Stomach (tissue), 8 donors: ENCODE measurements at regions not wholly inside any gene's neighbourhood (a gene's known extent, or its start where the extent isn't known, plus 50 kb on each side); places are given as distances from the start of the nearest gene placed in this dataset.

ENCODE experiments used
- DNase-seq, 2 donors: peaks; one replicate each; pipeline versions ENCODE4 v3.0.0 to v3.0.0-alpha.2; 2013 to 2019
- H3K27ac ChIP-seq, 5 donors: fragments of 200-600 bp in 4 of 5; sonication (generic) in 4 of 5; one replicate each; pipeline ENCODE4 v1.5.1; 2013 to 2019; ENCODE audit warnings: mild to moderate bottlenecking in 1 of 5, moderate library complexity in 1 of 5
- H3K27me3 ChIP-seq, 3 donors: fragments of 200-600 bp; sonication (generic); one replicate each; pipeline ENCODE4 v1.5.1; 2017 to 2019; ENCODE audit warnings: mixed run types in 1 of 3
- H3K36me3 ChIP-seq, 4 donors: fragments of 200-600 bp; sonication (generic); 1 replicate in 3 of 4; 2 replicates in 1 of 4; pipeline ENCODE4 v1.5.1; 2016 to 2019
- H3K4me1 ChIP-seq, 4 donors: fragments of 200-600 bp; sonication (generic); one replicate each; pipeline ENCODE4 v1.5.1; 2016 to 2019
- H3K4me3 ChIP-seq, 4 donors: fragments of 200-600 bp; sonication (generic) in 3 of 4; one replicate each; pipeline ENCODE4 v1.5.1; 2016 to 2019; ENCODE audit warnings: mild to moderate bottlenecking in 1 of 4
- H3K9me3 ChIP-seq, 4 donors: fragments of 200-600 bp; sonication (generic); one replicate each; pipeline ENCODE4 v1.5.1; 2016 to 2019
- EP300 ChIP-seq: sonication (generic); formaldehyde crosslinking; IDR thresholded peaks from one replicate; pipeline ENCODE4 v1.6.1; 2017; ENCODE audit warnings: antibody characterized with exemption
- POLR2A ChIP-seq, 4 donors: fragments of 450-650 bp; IDR thresholded peaks; one replicate each; pipeline ENCODE4 v1.6.1; 2016; ENCODE audit warnings: antibody characterized with exemption in 4 of 4, control low read depth in 2 of 4, mild to moderate bottlenecking in 1 of 4, moderate library complexity in 1 of 4
- POLR2AphosphoS5 ChIP-seq, 3 donors: sonication (generic); formaldehyde crosslinking; IDR thresholded peaks; one replicate each; pipeline ENCODE4 v1.6.1; 2016; ENCODE audit warnings: antibody characterized with exemption in 3 of 3
- WGBS, 5 donors: extraction: QIAGEN DNeasy Blood & Tissue Kit in 3 of 5; methylation state at CpG; one replicate each; pipeline versions ENCODE4 v1.1.5 to v1.1.7; 2013 to 2018; 5-methylcytosine and 5-hydroxymethylcytosine counted together
- intact Hi-C: fragments of 100-400 bp; cut with DNase I; formaldehyde crosslinking; loops from one replicate; pipeline ENCODE4 v1.15.1; 2023; ENCODE audit warnings: low total_unique reads
- TF ChIP-seq, protein P1 (sequence below), 7 experiments: fragments of 450-650 bp in 4 of 7; fragments of 200-600 bp in 3 of 7; sonication (generic) in 3 of 7; IDR thresholded peaks; one replicate each; pipeline ENCODE4 v1.5.1; 2016 to 2019; ENCODE audit warnings: antibody characterized with exemption in 7 of 7, control low read depth in 2 of 7, mild to moderate bottlenecking in 1 of 7
- donor health status: healthy with polysubstance abuse.
- donor health status: Bipolar disorder and iron deficiency.
- donor health status: healthy.

DNA sequence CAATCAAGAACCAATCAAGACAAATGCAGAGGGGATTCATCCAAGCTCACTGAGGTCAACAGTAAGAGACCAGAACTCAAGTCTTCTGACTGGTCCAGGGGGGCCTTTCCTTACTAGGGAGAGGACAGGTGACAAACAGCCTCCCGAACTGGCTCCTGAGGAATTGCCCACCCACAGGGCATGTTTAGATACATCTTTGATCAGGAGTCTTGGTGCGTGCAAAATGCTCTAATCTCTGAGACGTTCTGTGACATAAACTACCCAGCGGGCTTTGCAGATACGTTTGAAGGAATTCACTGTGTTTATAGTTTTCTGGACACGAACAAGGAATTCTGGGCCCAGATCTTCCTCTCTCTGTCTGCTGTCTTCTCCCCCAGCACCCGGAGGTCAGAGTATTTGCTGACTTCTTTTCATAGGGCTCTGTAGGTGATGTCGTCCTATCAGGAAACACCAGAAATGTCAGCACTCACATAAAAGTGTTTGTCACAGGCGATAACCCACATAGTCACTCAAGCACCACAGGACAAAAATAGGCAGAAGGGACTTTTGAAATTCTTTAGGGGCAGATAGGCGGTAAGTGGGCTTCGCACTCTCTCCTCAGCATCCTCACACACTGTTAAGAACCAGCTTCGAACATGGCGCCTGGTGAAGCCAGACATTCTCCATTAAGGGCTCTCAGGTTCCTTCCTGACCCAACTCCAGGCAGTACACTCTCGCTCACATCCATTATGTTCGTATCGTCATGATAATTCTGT is 349.0 kb downstream of the CYRIA start:
- WGBS, 5 donors, result 85 to 90% (median 86%) methylated on average over 16 of the region's 16 CpGs
- H3K27me3 ChIP-seq, result no peaks in the 10 kb centered on the region
- no peak for DNase-seq
- H3K4me3 ChIP-seq, result no peak overlapping the region
- peaks cover 0 to 13% (median 5%) of the 10 kb centered on the region in 4 donors for H3K4me1 ChIP-seq
- no peaks in the 10 kb centered on the region for H3K9me3 ChIP-seq
- intact Hi-C loops, result no loop called here
- TF ChIP-seq POLR2A (IDR thresholded peaks at IDR 0.05) (no peak), POLR2AphosphoS5 (IDR thresholded peaks at IDR 0.05) (no peak), EP300 (no peak)
- TF ChIP-seq, protein P1, sequence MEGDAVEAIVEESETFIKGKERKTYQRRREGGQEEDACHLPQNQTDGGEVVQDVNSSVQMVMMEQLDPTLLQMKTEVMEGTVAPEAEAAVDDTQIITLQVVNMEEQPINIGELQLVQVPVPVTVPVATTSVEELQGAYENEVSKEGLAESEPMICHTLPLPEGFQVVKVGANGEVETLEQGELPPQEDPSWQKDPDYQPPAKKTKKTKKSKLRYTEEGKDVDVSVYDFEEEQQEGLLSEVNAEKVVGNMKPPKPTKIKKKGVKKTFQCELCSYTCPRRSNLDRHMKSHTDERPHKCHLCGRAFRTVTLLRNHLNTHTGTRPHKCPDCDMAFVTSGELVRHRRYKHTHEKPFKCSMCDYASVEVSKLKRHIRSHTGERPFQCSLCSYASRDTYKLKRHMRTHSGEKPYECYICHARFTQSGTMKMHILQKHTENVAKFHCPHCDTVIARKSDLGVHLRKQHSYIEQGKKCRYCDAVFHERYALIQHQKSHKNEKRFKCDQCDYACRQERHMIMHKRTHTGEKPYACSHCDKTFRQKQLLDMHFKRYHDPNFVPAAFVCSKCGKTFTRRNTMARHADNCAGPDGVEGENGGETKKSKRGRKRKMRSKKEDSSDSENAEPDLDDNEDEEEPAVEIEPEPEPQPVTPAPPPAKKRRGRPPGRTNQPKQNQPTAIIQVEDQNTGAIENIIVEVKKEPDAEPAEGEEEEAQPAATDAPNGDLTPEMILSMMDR (IDR thresholded peaks at IDR 0.05), result no peak
- no peaks in the 10 kb centered on the region for H3K36me3 ChIP-seq
- no peak overlapping the region for H3K27ac ChIP-seq

DNA sequence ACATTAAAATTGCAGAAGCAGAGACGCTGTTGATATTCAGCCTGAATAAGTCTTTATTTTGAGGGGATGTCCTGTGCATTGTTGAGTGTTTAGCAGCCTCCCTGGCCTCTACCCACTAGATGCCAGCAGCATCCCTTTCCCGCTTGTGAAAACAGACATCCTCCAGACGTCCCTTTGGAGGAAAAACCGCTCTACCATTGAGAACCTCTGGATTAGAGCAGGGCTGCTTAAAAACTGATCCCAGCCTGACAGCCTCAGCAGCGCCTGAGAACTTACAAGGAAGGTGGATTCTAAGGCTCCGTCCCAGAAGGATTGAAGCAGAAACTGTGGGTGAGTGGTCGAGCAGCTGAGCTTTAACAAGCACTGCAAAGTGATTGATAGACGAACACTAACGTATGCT is 349.7 kb downstream of the CYRIA start:
- H3K27me3 ChIP-seq, result no peaks in the 10 kb centered on the region
- intact Hi-C loops, result no loop called here
- 75 to 89% (median 88%) methylated on average over 9 of the region's 9 CpGs for WGBS, 5 donors
- H3K4me1 ChIP-seq, result peaks cover 0 to 13% (median 5%) of the 10 kb centered on the region in 4 donors
- no peak overlapping the region for H3K4me3 ChIP-seq
- no peaks in the 10 kb centered on the region for H3K9me3 ChIP-seq
- H3K36me3 ChIP-seq, result no peaks in the 10 kb centered on the region
- no peak overlapping the region for H3K27ac ChIP-seq
- no peak for DNase-seq
- TF ChIP-seq, protein P1 (IDR thresholded peaks at IDR 0.05), result no peak
- TF ChIP-seq POLR2A (IDR thresholded peaks at IDR 0.05) (no peak), EP300 (no peak), POLR2AphosphoS5 (IDR thresholded peaks at IDR 0.05) (no peak)

DNA sequence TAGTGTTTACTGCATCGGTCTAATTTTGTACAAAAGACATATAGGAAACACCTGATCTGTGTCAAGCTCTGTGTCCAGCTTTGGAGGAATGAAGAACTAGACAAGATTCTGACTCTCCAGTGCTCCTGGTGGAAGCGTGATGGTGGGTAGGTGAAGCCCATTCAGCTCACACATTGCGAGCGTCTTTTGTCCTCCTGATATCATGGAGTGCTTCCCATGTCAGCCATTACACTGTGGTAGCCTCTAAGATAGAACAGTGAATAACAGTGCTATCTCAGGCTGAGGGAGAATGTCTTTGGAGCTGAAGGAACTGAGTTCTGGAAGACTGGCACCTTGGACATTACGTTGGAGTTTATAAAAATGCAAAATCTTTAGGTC is 350.2 kb downstream of the CYRIA start:
- peaks cover 0 to 13% (median 5%) of the 10 kb centered on the region in 4 donors for H3K4me1 ChIP-seq
- TF ChIP-seq POLR2AphosphoS5 (IDR thresholded peaks at IDR 0.05) (no peak), POLR2A (IDR thresholded peaks at IDR 0.05) (no peak), EP300 (no peak)
- TF ChIP-seq, protein P1 (IDR thresholded peaks at IDR 0.05), result no peak
- WGBS, 5 donors, result 67 to 83% (median 76%) methylated on average over 5 of the region's 5 CpGs
- DNase-seq, result no peak
- no peaks in the 10 kb centered on the region for H3K36me3 ChIP-seq
- H3K27ac ChIP-seq, result no peak overlapping the region
- H3K4me3 ChIP-seq, result no peak overlapping the region
- no peaks in the 10 kb centered on the region for H3K9me3 ChIP-seq
- intact Hi-C loops, result no loop called here
- H3K27me3 ChIP-seq, result no peaks in the 10 kb centered on the region

DNA sequence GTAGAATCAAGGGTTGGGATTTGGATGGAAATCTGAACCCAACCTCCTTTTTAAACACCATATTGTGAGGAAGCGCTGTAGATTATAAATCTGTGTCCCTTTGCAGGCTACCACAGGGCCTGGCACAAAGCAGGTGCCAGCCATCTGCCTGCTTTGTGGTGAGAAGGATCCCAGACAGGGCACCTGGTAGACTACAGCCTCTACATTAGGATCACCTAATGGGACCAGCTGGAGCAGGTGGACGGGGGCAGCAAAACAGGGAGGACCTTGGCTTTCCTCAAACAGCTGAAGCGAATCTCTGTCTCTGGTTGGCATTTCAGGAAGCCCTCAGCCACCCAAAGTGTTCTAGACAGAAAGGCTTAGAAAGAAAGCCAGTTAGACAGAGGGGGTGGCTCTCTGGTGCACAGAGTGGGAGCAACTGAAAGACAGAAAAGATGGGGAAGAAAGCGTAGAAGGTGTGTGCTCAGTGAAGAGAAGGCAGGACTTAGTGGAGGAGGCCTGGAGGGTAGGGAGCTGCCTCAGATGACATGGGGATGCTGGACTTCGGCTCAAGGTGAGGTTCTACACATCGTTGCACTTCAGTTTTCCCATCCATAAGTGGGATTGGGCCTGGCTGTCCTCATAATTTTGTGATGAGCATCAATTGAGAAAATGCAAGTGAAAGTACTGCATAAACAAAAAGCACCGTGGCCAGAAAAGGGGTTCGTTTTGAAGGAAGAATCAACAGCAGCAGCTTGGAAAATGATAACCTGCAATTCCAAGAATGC is 350.8 kb downstream of the CYRIA start:
- DNase-seq, result no peak
- no peak overlapping the region for H3K4me3 ChIP-seq
- H3K4me1 ChIP-seq, result peaks cover 0 to 13% (median 5%) of the 10 kb centered on the region in 4 donors
- no peaks in the 10 kb centered on the region for H3K36me3 ChIP-seq
- no peaks in the 10 kb centered on the region for H3K27me3 ChIP-seq
- TF ChIP-seq, protein P1 (IDR thresholded peaks at IDR 0.05), result no peak
- TF ChIP-seq EP300 (no peak), POLR2AphosphoS5 (IDR thresholded peaks at IDR 0.05) (no peak), POLR2A (IDR thresholded peaks at IDR 0.05) (no peak)
- H3K9me3 ChIP-seq, result no peaks in the 10 kb centered on the region
- intact Hi-C loops, result no loop called here
- 81 to 88% (median 84%) methylated on average over 8 of the region's 8 CpGs for WGBS, 5 donors
- H3K27ac ChIP-seq, result no peak overlapping the region
